ENCODE measurements at regions not wholly inside any gene's neighbourhood (a gene's known extent, or its start where the extent isn't known, plus 50 kb on each side); places are given as distances from the start of the nearest gene placed in this dataset.

- TF ChIP-seq THRA (CRISPR knock-in tag; IDR thresholded peaks at IDR 0.05; ENCODE audit: borderline replicate concordance) (no peak), ATF7 (IDR thresholded peaks at IDR 0.05) (no peak), ATF7 (CRISPR knock-in tag; IDR thresholded peaks at IDR 0.05) (no peak), LRRFIP1 (CRISPR knock-in tag; conservative IDR thresholded peaks at IDR 0.05) (no peak)
These were observed 196.3 kb upstream of the CDH11 start (continued) for GRCh38 chr16:65318138-65318537.

GRCh38 chr16:65316808-65317207 is 194.9 kb upstream of the CDH11 start:
- no TSS peak for BruUV-seq (replicated peaks)
- no peak overlapping the region for H3K9ac ChIP-seq (ENCODE audit: insufficient read depth, low read depth, low read length)
- no peaks in the 10 kb centered on the region for H3K79me2 ChIP-seq (ENCODE audit: insufficient read depth, low read length)
- POLR2A ChIA-PET: no interaction called here
- H3K27me3 ChIP-seq (ENCODE audit: control insufficient read depth in 1 of 2, insufficient read depth in 2 of 2, low read length in 2 of 2): no peaks in the 10 kb centered on the region
- no peak overlapping the region for H3K4me2 ChIP-seq (ENCODE audit: low read depth, low read length)
- H3K9me3 ChIP-seq (ENCODE audit: low read length): no peaks in the 10 kb centered on the region
- H3K4me3 ChIP-seq (replicated peaks in 1 of 3; ENCODE audit: insufficient read depth in 1 of 3, low read depth in 2 of 3, low read length in 3 of 3): no peak overlapping the region
- no peak overlapping the region for H2AFZ ChIP-seq (ENCODE audit: low read length)
- no peaks in the 10 kb centered on the region for H3K36me3 ChIP-seq (replicated peaks in 1 of 2; ENCODE audit: control insufficient read depth in 1 of 2, insufficient read depth in 2 of 2, low read length in 2 of 2)
- 2% methylated on average over 3 of the region's 3 CpGs for WGBS (ENCODE audit: low lambda C conversion rate)
- ATAC-seq (no peak), DNase-seq (ENCODE audit: low spot score) (no peak), FAIRE-seq (no peak)
- in situ Hi-C loops (cut with HindIII; ENCODE audit: extremely low pct_ligation_motif_present, low pct_unique_long_range_greater_than_20kb) (no loop called here), intact Hi-C loops (cut with micrococcal nuclease; ENCODE audit: unreplicated experiment) (no loop called here)
- no peaks in the 10 kb centered on the region for H4K20me1 ChIP-seq (ENCODE audit: insufficient read depth, low read length)
- H3K4me1 ChIP-seq (ENCODE audit: insufficient read depth, low read length): no peaks in the 10 kb centered on the region
- CTCF ChIA-PET (ENCODE audit: low intra/inter-chr PET ratio, low total read pairs): no interaction called here
- no peak overlapping the region for H3K27ac ChIP-seq (ENCODE audit: extremely low read length, insufficient read depth, low read length)
- TF ChIP-seq IKZF4 (CRISPR knock-in tag; IDR thresholded peaks at IDR 0.05; ENCODE audit: borderline replicate concordance, low read depth, not compliant biosample characterization): no peak
- no peak for TF ChIP-seq POLR2AphosphoS5 (IDR thresholded peaks at IDR 0.05; ENCODE audit: low read depth, low read length)
- no peak for TF ChIP-seq SUZ12 (IDR thresholded peaks at IDR 0.05; ENCODE audit: low read depth, low read length)
- TF ChIP-seq, protein P1, sequence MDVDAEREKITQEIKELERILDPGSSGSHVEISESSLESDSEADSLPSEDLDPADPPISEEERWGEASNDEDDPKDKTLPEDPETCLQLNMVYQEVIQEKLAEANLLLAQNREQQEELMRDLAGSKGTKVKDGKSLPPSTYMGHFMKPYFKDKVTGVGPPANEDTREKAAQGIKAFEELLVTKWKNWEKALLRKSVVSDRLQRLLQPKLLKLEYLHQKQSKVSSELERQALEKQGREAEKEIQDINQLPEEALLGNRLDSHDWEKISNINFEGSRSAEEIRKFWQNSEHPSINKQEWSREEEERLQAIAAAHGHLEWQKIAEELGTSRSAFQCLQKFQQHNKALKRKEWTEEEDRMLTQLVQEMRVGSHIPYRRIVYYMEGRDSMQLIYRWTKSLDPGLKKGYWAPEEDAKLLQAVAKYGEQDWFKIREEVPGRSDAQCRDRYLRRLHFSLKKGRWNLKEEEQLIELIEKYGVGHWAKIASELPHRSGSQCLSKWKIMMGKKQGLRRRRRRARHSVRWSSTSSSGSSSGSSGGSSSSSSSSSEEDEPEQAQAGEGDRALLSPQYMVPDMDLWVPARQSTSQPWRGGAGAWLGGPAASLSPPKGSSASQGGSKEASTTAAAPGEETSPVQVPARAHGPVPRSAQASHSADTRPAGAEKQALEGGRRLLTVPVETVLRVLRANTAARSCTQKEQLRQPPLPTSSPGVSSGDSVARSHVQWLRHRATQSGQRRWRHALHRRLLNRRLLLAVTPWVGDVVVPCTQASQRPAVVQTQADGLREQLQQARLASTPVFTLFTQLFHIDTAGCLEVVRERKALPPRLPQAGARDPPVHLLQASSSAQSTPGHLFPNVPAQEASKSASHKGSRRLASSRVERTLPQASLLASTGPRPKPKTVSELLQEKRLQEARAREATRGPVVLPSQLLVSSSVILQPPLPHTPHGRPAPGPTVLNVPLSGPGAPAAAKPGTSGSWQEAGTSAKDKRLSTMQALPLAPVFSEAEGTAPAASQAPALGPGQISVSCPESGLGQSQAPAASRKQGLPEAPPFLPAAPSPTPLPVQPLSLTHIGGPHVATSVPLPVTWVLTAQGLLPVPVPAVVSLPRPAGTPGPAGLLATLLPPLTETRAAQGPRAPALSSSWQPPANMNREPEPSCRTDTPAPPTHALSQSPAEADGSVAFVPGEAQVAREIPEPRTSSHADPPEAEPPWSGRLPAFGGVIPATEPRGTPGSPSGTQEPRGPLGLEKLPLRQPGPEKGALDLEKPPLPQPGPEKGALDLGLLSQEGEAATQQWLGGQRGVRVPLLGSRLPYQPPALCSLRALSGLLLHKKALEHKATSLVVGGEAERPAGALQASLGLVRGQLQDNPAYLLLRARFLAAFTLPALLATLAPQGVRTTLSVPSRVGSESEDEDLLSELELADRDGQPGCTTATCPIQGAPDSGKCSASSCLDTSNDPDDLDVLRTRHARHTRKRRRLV (CRISPR knock-in tag; IDR thresholded peaks at IDR 0.05): no peak
- TF ChIP-seq RCOR2 (CRISPR knock-in tag; IDR thresholded peaks at IDR 0.05): no peak
- no peak for TF ChIP-seq SOX13 (IDR thresholded peaks at IDR 0.05)
- TF ChIP-seq SOX13 (CRISPR knock-in tag; conservative IDR thresholded peaks at IDR 0.05 in 1 of 2, IDR thresholded peaks at IDR 0.05 in 1 of 2): no peak
- TF ChIP-seq KMT2A (CRISPR knock-in tag; IDR thresholded peaks at IDR 0.05): no peak
- TF ChIP-seq ZNF274 (CRISPR knock-in tag; IDR thresholded peaks at IDR 0.05): no peak
- no peak for TF ChIP-seq REPIN1 (CRISPR knock-in tag; IDR thresholded peaks at IDR 0.05; ENCODE audit: borderline replicate concordance, low read depth)
- no peak for TF ChIP-seq ZNF3 (CRISPR knock-in tag; IDR thresholded peaks at IDR 0.05)
- TF ChIP-seq ZKSCAN1 (IDR thresholded peaks at IDR 0.05; ENCODE audit: low read length): no peak
